ENCODE measurements at regions not wholly inside any gene's neighbourhood (a gene's known extent, or its start where the extent isn't known, plus 50 kb on each side); places are given as distances from the start of the nearest gene placed in this dataset.
A peak's percentile ranks its signal among the peaks of the same experiment; 100 is the strongest.

GRCh38 chr11:27861706-27862430, 161.6 kb upstream of the BDNF start:
- Histone ChIP-seq H3K27ac (ENCODE audit: low read depth, low read length) (peak overlapping the region; percentile 65), H3K27me3 (ENCODE audit: insufficient read depth, low read length) (no peaks in the 10 kb centered on the region), H3K36me3 (ENCODE audit: insufficient read depth, low read length) (no peaks in the 10 kb centered on the region), H3K9ac (ENCODE audit: low read length) (peak overlapping the region; percentile 25), H3K4me1 (ENCODE audit: insufficient read depth, low read length) (peaks cover 14% of the 10 kb centered on the region), H2AFZ (ENCODE audit: low read depth, low read length) (no peak overlapping the region), H4K20me1 (ENCODE audit: insufficient read depth, low read length) (no peaks in the 10 kb centered on the region), H3K79me2 (ENCODE audit: insufficient read depth, low read length) (no peaks in the 10 kb centered on the region), H3K4me2 (ENCODE audit: low read length) (peak overlapping the region; percentile 69), H3K4me3 (ENCODE audit: insufficient read depth, low read depth, low read length) (no peak overlapping the region), H3K9me3 (ENCODE audit: insufficient read depth, low read depth, low read length) (no peaks in the 10 kb centered on the region)
- Mint-ChIP-seq H3K36me3 (ENCODE audit: low read depth, unreplicated experiment) (no peaks in the 10 kb centered on the region), H3K9me3 (ENCODE audit: unreplicated experiment) (peaks cover 6% of the 10 kb centered on the region), H3K4me1 (ENCODE audit: low read depth, unreplicated experiment) (peaks cover 8% of the 10 kb centered on the region), H3K27ac (ENCODE audit: unreplicated experiment) (peak overlapping the region; percentile 30), H3K27me3 (ENCODE audit: low read depth, unreplicated experiment) (peaks cover 1% of the 10 kb centered on the region), H3K4me3 (ENCODE audit: unreplicated experiment) (no peak overlapping the region)
- FAIRE-seq (peak; percentile 99), DNase-seq (ENCODE audit: low read depth) (peak; percentile 94)
- no peak for TF ChIP-seq CTCF (IDR thresholded peaks at IDR 0.05; ENCODE audit: insufficient read depth, low read depth, low read length)
- TF ChIP-seq EZH2 (IDR thresholded peaks at IDR 0.05; ENCODE audit: insufficient read depth, low read length): no peak

- Histone ChIP-seq H3K9me3 (ENCODE audit: insufficient read depth, low read depth, low read length) (no peaks in the 10 kb centered on the region), H3K4me2 (ENCODE audit: low read length) (no peak overlapping the region), H3K79me2 (ENCODE audit: insufficient read depth, low read length) (no peaks in the 10 kb centered on the region), H3K4me1 (ENCODE audit: insufficient read depth, low read length) (peaks cover 14% of the 10 kb centered on the region), H2AFZ (ENCODE audit: low read depth, low read length) (no peak overlapping the region), H4K20me1 (ENCODE audit: insufficient read depth, low read length) (no peaks in the 10 kb centered on the region), H3K27ac (ENCODE audit: low read depth, low read length) (no peak overlapping the region), H3K27me3 (ENCODE audit: insufficient read depth, low read length) (no peaks in the 10 kb centered on the region), H3K9ac (ENCODE audit: low read length) (no peak overlapping the region), H3K4me3 (ENCODE audit: insufficient read depth, low read depth, low read length) (no peak overlapping the region), H3K36me3 (ENCODE audit: insufficient read depth, low read length) (no peaks in the 10 kb centered on the region)
- FAIRE-seq: no peak
- Mint-ChIP-seq H3K27me3 (ENCODE audit: low read depth, unreplicated experiment) (peaks cover 3% of the 10 kb centered on the region), H3K36me3 (ENCODE audit: low read depth, unreplicated experiment) (no peaks in the 10 kb centered on the region), H3K9me3 (ENCODE audit: unreplicated experiment) (peaks cover 6% of the 10 kb centered on the region), H3K27ac (ENCODE audit: unreplicated experiment) (no peak overlapping the region), H3K4me1 (ENCODE audit: low read depth, unreplicated experiment) (peaks cover 8% of the 10 kb centered on the region), H3K4me3 (ENCODE audit: unreplicated experiment) (no peak overlapping the region)
- DNase-seq (ENCODE audit: low read depth): no peak
- TF ChIP-seq EZH2 (IDR thresholded peaks at IDR 0.05; ENCODE audit: insufficient read depth, low read length) (no peak), CTCF (IDR thresholded peaks at IDR 0.05; ENCODE audit: insufficient read depth, low read depth, low read length) (no peak)
Measured at GRCh38 chr11:27860811-27861210, 160.6 kb upstream of the BDNF start.

- peaks cover 14% of the 10 kb centered on the region for H3K4me1 ChIP-seq (ENCODE audit: insufficient read depth, low read length)
- no peak overlapping the region for H2AFZ ChIP-seq (ENCODE audit: low read depth, low read length)
- H4K20me1 ChIP-seq (ENCODE audit: insufficient read depth, low read length): no peaks in the 10 kb centered on the region
- no peaks in the 10 kb centered on the region for H3K79me2 ChIP-seq (ENCODE audit: insufficient read depth, low read length)
- H3K27ac Mint-ChIP-seq (ENCODE audit: unreplicated experiment): no peak overlapping the region
- no peaks in the 10 kb centered on the region for H3K9me3 ChIP-seq (ENCODE audit: insufficient read depth, low read depth, low read length)
- H3K27me3 Mint-ChIP-seq (ENCODE audit: low read depth, unreplicated experiment): peaks cover 3% of the 10 kb centered on the region
- H3K36me3 Mint-ChIP-seq (ENCODE audit: low read depth, unreplicated experiment): no peaks in the 10 kb centered on the region
- H3K4me2 ChIP-seq (ENCODE audit: low read length): no peak overlapping the region
- no peaks in the 10 kb centered on the region for H3K36me3 ChIP-seq (ENCODE audit: insufficient read depth, low read length)
- no peaks in the 10 kb centered on the region for H3K27me3 ChIP-seq (ENCODE audit: insufficient read depth, low read length)
- no peak overlapping the region for H3K4me3 ChIP-seq (ENCODE audit: insufficient read depth, low read depth, low read length)
- H3K4me1 Mint-ChIP-seq (ENCODE audit: low read depth, unreplicated experiment): peaks cover 6% of the 10 kb centered on the region
- H3K4me3 Mint-ChIP-seq (ENCODE audit: unreplicated experiment): no peak overlapping the region
- no peak overlapping the region for H3K9ac ChIP-seq (ENCODE audit: low read length)
- no peak for FAIRE-seq
- TF ChIP-seq EZH2 (IDR thresholded peaks at IDR 0.05; ENCODE audit: insufficient read depth, low read length): no peak
- no peak for TF ChIP-seq CTCF (IDR thresholded peaks at IDR 0.05; ENCODE audit: insufficient read depth, low read depth, low read length)
- H3K27ac ChIP-seq (ENCODE audit: low read depth, low read length): no peak overlapping the region
- peak; percentile 8 for DNase-seq (ENCODE audit: low read depth)
- peaks cover 2% of the 10 kb centered on the region for H3K9me3 Mint-ChIP-seq (ENCODE audit: unreplicated experiment)
Measured at GRCh38 chr11:27858866-27859265, 158.6 kb upstream of the BDNF start.

Measured in astrocyte (in vitro differentiated cells and primary cell).